ENCODE measurements at regions not wholly inside any gene's neighbourhood (a gene's known extent, or its start where the extent isn't known, plus 50 kb on each side); places are given as distances from the start of the nearest gene placed in this dataset.

DNA sequence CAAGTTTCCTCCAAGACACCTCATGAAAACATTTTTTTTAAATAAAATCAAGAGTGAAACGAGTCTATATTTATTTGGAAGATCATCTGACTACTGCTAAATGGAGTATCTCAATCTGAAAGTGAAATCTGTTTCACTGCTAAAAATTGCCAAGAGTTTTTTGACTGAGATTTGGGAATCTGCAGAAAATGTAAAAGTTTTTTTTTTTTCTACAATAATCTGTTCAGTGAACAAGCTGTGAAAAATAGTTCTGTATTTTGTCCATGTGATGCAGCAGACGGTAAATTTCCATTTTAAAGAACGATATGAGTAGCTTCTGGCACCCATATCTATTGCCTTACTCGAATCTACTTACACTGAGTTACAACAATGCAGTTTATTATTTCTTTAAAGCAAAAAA is 519.7 kb downstream of the PLCL1 start:
- DNase-seq = no peak

DNA sequence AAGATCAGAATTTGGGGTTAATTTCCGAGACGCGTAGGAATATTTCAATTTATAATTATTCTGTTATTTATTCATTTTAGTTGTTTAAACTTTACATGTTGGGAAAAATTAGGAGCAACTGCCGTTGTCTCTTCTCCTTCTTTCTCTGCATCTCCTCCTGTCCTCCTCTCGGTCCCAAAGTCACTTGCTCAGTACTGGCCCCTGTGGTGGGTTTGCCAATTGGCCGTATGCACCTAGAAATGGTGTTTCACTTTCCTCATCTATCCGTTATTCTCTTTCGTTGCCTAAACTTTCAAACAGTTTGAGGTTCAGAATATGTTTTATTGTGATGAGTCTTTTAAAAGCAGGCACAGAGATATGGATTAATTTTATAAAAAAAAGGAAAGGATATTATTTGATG is 517.9 kb downstream of the PLCL1 start:
- DNase-seq = no peak

DNA sequence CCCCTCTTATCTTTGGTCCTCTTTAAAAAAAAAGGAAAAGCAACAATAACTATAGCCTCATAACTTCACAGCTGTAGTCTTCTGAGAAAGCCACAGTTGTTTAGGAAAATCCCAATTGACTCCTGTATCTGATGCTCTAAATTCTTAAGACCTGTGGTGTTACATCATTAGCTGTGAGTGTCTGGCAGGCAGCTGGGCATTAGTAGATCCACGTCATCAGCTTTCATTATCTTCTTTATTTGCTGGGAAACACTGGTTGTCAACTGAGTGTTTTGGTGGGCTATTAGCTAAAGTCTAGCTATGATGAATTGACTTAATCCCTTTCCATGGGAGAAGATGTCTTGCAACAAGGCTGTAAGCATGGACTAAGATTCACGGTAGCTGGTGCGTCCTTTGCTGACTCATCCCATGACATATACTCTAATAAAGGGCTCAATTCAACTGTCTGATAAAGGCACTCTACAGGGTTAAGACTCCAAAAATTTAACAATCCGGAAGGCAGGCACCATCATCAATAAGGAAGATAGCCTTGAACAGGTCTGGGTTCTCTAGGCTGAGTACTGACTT is 517.2 kb downstream of the PLCL1 start:
- DNase-seq = no peak

DNA sequence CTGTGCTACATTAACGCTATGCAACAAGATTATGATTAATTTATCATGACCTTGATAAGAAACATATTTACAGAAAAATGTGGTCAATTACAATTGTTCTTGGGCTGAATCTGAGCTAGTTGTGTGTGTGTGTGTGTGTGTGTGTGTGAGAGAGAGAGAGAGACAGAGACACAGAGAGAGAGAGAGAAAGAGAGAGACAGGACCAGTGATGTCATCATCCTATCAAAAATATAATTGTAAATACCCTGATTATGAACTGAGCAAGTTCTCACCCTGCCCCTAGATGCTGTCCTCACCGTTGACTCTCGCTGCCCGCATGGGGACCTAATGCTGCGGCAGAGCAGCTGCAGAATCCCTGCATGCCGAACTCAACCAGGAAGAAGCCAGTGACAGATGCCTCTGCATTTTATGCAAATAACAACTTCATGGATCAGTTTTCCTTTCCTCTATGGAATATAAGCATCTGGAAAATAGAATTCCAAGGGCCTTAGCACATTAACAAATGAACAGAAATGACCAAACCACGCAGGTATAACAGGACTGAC is 512.5 kb downstream of the PLCL1 start:
- DNase-seq = no peak

DNA sequence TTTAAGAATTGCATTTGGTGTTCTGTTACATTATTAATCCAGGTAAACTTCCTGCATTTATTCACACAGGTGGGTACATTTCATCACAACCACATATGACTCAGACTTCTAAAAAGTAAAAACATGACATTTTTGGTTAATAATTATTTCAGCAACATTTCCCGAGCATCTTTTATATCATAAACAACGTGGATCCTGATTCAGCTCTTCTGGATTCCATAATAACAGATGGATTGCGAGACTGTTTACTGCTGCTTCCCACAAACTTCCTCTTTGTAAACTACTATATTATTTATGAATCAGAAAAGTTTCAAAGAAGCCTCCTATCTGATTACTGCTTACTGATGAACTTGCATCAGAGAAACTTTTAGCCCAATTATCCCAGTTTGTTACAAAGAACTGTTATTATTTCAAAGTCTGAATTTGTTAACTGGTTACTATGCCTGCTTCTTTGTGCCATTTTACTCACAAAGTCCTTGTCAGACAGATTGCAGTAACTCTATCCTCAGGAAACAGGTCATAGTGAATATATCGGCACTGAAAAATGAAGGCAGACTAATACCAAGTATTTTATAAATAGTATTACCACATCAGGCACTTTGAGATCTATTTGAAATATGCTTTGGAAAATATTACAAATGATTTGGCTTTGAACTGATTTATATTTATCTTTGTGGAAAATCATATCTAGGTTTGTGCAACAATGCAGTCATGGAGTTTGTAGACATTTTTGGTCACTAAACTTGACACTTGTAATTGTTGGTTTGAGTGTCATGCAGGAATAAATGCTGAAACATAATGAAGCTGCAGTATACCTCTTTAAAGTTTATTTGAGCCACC is 511.6 kb downstream of the PLCL1 start:
- DNase-seq = no peak

DNA sequence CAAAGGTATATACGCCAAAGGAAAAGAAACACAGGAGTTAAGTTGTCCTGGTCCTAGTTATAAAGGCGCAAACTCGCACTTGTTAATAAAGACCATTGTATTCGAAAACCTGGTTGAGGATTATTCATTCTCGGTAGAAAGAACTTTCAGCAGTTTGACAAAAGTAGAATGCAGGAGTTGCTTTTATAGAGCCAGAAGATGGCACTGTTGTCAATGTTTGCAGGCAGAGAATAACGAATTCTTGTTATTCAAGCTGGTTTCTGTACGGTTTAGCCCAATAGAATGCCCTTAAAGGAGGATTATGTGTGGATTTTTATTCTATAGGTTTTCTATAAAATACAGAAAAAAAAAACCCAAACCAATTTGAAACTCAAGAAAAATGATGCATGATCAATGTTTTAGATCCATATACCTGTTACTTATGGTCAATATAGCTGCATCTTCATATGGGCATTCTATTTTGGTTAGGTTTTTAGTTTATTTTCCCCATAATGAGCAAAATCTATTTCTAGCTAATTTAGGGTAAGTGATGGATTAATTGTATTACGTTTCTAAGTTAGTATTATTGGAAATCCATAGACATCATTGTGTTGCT is 510.3 kb downstream of the PLCL1 start:
- DNase-seq = peak; percentile 11

DNA sequence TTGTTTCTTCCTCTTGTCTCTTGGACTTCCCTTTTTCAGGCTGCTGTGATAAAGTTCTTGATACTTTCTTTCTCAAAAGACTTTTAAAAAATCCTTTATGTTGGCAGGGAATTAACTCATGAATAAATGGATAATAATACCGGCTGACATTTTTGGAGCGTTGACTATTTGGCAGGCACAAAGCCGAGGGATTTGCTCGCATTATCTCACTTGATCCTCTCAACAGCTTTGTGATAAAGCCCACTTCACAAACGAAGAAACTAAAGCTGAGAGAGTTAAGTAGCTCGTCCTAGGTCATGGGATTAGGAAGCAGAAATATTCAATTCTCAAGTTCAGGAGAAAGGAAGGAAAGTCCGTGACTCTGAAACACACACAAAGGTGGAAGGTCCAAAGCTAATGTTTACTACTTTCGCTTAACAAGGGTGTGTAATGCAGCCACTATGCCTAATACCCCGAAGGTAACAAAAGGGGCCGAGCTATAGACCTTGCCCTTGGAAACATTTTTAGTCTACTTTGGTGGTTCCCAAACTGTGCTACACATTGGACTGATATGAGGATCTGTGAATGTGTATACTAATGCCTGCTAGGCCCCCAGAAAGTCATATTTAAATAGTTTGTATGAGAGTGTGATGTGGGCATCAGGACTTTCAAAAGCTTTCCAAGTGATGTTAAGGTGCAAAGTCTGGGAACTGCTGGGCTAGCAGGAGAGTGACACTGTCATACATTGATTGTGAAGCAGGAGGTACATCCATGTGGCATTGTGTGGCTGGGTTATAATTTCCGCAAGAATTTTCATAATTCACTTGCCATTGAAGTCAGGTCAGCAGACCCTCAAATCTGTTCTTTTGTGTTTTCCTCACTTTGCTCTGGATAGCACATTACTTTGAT is 508.4 kb downstream of the PLCL1 start:
- no peak for DNase-seq

DNA sequence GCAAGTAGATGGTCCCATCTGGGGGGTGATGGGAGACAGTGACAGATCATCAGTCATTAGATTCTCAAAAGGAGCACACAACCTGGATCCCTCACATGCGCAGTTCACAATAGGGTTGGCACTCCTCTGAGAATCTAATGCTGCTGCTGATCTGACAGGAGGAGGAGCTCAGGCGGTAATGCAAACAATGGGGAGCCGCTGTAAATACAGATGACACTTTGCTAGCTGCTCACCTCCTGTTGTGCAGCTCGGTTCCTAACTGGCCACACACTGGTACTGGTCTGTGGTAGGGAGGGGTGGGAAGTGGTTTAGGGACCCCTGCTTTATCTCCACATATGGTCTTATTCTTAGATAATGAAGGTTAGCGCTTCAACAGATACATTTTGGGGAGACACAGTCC is 506.6 kb downstream of the PLCL1 start:
- no peak for DNase-seq

DNA sequence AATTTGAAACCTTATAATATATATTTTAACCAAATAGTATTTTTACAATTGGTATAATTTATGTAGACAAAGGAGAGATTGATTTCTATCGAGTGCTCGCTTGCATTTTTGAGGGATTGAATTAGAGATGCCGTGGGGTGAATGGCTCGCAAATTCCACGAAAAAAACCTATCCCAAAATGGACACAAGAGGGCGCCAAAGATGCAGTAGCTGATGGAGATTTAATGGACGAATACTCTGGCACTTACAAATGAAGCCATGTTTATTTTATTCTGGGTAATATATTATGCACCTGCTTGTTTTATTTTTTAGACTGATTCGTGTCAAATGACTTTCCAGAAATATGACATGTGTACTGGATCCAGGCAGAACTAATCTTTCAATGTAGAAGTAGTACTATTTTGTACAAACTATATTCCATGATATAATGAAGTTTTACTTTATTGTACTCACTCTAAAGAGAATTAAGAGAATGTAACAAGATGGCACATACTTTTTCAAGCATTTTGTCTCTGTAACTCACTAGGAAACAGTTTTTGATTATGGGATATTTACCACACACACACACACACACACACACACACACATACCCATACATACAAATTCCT is 505.4 kb downstream of the PLCL1 start:
- DNase-seq = no peak

DNA sequence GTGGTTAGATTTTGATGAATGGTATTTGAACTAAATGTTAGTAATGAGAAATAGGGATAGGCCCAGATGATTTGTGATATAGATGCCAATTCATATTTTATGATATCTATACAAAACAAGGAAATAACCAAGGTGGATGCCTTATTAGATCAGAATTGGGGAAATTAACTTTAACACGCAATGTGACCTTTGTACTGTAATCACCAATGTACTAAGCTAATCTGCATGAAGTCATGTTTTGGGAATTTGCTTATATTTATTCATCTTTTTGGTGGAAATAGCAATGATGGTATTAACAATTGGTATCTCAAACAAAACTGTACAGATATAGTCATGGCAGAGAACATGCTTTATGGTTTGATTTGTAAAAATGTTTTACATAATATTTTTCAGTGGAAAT is 504.7 kb downstream of the PLCL1 start:
- no peak for DNase-seq

DNA sequence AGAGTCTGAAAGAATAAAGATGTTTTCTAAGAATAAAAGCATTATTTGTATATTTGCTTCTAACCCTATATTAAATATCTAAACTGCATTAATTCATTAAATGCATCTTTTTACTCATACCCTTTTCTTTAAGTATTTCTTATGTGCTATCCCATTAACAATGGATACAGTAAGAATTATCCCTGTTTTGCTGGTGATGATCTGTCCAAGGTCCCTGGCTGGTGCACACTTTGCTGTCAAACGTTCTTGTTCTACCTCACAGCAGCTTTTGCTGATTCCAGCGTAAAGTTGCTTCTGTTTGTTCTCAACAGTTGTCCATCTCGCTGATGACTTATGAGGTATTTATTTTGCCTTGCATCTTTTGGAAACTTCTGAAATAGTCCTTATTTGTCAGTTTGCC is 504.0 kb downstream of the PLCL1 start:
- no peak for DNase-seq

DNA sequence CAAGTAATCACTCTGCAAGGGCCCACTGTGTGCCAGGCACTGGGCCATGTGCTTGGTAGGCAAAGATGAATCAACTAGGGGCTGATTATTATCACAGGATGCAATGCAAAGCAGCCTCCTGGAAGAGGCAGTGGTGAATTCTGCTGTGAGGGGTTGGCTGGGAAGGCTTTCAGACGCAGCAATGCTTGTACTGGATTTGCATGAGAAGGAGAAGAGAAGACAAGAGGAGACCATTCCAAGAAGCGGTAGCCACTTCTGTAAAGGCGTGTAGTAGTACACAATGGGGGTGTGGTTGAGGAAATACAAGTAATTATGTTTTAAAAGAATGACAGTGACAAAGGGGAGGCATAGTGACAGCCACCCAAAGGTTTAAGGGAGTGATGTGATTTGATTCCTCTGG is 502.7 kb downstream of the PLCL1 start:
- DNase-seq = no peak

DNA sequence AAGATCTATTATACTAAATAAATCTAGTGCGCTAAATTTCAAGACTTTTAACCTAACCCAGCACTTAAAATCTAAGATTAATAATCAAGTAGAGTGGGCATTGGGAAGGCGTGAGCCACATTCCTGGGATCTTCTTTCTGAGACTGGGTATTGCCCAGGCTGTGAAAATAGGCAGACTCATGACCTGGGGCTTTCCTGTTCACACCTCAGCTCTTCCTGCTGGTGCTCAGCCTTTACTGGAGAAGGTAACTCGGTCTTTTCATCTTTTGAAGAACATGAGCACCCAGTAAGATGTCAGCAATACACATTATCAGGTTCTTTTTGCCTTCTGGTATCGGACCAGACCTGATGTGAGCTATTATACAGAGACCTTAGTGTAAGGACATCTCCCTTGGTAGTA is 500.5 kb downstream of the PLCL1 start:
- no peak for DNase-seq

DNA sequence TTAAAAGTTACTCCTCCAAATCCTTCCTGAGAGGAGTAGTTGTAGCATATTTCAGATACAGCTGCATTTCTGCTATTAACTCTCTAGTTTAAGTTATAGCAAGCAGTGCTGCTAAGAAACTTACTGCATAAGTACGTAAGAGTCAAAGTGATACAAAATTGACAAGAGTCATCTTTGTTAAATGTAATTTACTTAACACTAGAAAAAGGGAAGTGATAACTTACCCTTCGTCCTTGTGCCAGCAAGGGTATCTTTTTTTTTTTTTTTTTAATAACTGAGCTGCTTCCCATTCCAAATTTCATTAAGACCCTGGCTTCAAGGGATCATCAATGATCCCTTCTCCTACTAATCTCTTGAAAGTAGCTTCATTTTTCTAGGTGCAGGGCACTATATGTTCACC is 493.0 kb downstream of the PLCL1 start:
- no peak for DNase-seq

DNA sequence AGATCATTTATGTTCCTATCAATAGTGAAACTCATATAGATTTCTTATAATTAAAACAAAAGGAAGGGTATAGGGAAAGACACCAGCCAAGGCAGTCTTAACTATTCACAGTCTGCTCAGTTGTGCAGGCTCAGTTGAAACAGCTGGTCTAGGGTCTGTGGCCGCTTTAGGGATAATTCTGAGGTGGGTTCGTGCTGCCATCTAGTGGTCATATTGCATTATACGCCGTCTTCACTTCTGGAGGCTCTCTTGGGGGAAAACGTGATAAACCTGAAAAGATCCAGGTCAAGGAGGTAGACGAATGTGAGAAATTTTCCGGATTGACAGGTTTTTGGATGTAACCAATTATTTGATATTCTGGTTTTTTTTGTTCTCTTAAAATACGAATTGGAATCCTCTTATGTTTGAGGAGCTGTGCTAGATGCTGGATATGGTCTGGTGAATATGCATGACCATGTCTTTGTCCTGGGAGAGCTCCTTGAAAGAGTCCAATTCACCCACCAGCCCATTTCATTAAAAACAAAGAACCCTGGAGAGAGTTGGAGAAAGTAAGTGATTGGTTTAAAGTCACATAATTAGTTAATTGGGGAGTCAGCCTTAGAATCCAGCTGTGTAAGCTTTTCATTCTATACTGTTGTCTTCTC is 492.4 kb downstream of the PLCL1 start:
- DNase-seq = peak; percentile 15

DNA sequence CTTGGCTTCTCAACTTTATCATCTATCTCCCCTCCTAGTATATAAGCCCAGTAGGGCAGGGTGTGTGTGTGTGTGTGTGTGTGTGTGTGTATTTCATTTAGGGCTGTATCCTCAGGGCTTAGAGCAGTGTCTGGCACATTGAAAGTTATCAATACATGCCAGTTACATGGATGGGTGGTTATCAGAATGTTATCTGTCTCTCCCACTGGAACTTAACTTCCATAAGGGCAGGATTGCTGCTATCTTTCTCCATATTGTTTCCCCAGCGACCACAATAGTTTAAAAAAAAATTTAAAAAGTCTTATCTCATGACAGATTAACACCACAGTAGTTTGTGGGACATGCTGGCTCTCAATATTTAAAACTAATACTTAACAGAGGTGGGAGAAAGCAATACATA is 488.9 kb downstream of the PLCL1 start:
- no peak for DNase-seq

DNA sequence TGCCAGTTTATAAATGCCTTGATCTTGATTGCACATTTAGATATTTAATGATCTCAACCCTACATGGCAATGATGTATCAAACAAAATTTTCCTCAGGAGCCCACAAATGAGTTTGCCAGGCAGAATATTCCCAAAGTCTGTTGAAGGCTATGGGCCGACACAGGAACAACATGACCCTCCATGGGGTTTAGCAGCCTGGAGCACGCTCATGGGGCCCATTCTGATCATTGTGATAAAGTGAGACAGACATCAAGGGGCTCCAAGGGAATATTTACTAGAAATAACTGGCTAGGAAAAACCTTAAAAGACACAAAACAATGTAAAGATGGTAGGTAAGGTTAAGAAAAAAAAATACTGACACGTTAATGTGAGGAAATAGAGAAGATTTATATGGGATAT is 485.4 kb downstream of the PLCL1 start:
- no peak for DNase-seq

DNA sequence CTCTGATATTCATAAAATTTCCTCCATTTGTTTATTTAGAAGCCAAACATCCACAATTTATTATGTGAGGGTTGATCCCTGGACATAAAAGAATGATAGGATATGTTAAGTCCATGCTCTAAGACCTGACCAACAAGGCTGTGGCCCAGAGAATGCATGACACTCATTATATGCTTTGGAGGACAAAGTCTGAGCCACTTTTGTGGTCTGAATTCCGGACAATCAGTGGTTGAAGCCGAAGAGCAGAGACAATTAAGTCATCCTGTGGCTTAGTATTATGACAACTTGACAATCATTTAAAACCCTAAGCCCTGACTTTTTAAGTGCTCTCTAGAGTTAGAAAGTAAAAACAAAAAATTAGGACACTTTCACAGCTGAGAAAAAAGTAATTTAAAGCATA is 483.3 kb downstream of the PLCL1 start:
- DNase-seq = no peak

DNA sequence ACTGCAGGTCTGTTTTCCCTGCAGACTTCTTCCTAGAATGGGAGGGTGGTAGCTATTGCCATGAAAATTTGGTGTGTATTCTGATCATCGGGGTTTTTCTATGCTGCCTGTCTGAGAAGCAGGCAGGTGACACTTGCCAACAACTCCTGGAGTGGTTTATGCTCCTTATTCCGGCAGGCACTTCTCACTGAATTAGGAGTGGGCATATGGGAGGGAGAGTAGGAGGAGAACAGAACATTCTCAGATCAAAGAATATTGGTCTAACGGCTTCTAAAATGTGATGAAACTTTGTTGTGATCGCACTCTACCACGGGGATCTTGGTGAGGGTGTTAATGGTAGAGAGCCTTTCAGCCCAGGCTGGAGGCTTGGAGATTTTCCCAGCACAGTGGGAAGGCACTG is 480.8 kb downstream of the PLCL1 start:
- no peak for DNase-seq

DNA sequence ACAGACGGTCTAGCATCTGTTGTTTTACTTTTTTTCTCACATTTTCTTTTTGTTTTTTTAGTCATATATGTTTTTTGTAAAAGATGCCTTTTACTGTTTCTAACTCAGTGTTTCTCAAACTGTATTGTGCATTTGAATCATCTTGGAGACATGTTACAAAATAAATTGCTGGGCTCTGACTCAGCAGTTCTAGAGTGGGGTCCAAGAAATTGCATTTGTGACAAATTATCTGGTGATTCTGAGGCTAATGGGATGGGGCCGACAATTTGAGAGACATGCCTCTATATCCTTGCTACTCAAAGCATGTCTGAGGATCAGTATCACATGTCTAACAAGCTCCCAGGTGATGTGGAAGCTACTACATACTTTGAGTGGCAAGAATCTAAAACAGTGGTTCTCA is 478.8 kb downstream of the PLCL1 start:
- DNase-seq = no peak

DNA sequence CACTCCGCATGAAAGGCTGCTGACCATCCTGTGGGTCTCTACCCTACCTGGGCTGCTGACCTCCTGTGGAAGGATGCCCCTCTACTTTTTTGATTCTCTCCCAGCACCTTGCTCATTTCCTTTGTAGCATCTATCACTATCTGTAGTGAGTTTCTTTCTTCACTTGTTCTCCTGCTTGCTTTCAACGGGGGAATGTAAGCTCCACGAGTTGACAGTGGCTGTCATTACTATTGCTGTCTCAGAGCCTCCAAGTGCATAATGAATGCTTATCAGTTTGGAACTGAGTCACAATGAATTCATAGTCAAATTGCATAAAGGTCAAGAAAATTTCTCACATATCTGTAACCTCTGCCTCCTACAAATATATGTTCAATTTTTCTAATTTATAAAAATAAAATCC is 477.7 kb downstream of the PLCL1 start:
- DNase-seq = no peak

DNA sequence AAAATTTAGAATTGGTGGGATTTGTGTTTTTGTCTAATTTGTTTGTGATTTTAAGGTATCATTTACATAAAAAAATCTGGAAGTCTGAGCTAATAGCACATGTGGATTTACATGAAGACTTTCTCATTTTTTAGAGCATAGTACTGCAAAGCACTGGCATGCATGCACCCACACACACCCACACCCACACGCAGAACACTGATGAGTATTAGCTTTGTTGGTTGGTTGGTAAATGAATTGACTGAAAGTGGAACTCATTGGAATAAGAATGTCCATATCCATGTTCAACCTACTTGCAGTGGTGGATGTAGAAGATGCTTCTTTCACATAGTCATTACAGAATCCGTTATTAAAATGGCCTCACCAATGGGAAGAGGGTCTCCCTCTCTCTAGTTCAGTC is 475.8 kb downstream of the PLCL1 start:
- no peak for DNase-seq

All from T1000 (cell line).